ENCODE measurements at regions not wholly inside any gene's neighbourhood (a gene's known extent, or its start where the extent isn't known, plus 50 kb on each side); places are given as distances from the start of the nearest gene placed in this dataset.

DNA sequence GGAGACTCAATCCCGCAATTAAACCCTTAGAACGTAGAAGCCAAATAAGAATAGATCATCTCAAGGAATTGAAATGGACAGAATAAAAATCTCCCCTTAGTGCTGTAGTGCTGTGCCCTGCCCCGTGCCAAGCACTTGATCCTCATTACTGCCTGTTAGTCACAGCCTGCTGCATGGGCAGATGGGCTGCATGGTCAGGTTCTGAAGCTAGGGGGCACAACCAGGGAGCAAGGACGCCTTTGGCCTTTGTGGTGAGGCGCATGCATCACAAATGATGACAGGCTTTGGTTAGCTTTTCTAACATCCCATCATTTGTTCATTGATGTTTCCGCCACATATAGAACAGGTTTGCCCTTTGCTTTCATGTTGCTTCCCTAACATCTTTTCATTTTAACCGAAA, 336.3 kb upstream of the ADAMTS9 start:
- H3K36me3 ChIP-seq (ENCODE audit: control insufficient read depth, insufficient read depth, low read length) = no peaks in the 10 kb centered on the region
- no peaks in the 10 kb centered on the region for H3K9me3 ChIP-seq (ENCODE audit: control insufficient read depth, insufficient read depth, low read depth, low read length)
- H3K4me1 ChIP-seq (ENCODE audit: control insufficient read depth, insufficient read depth, low read length) = peaks cover 14% of the 10 kb centered on the region
- H3K4me3 ChIP-seq (ENCODE audit: low read depth, low read length) = no peak overlapping the region
- H3K9ac ChIP-seq (ENCODE audit: low read length) = no peak overlapping the region
- H3K27me3 ChIP-seq (ENCODE audit: control insufficient read depth, insufficient read depth, low read length) = no peaks in the 10 kb centered on the region
- H3K27ac ChIP-seq (ENCODE audit: low read depth, low read length) = no peak overlapping the region

DNA sequence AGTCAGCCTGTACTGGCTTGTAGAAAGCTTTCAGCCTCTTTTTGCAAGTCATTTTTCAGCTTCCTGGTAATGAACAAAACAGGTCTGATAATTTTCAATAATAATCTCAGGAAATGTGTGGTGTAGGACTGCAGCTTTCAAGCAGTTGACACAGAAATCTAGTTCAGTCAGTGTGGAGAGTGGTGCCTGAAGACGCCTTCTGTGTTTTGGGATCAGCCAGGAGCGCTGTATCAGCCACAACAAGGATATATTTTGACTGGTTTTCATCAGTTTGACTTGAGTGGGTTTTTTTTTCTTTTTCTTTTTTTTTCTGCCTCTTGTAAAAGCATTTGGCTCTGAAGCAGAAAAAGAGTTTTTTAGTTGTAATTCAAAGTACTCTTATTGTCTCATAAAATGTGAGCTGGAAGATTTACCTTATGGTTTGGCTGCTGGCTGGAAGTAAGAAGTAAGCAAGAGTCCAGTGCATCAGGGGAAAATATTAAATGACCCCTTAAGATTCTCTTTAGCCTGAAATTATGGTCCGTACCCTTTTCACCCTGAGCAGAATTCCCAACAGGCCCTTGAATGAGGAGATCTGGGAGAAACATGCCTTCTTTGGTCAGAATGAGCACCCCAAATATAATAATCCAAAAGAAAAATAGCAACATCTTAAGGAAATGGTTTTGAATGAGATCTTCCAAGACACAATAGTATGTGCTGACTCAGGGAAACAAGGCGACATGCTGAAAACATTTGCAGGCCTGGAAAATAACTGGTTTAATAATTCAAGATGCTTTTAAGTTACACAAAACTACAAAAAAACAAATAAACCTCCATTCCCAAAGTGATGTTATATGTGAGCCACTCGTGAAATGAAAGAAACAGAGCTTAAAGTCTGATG, 332.7 kb upstream of the ADAMTS9 start:
- Histone ChIP-seq H3K4me3 (ENCODE audit: low read depth, low read length) (no peak overlapping the region), H3K4me1 (ENCODE audit: control insufficient read depth, insufficient read depth, low read length) (peaks cover 19% of the 10 kb centered on the region), H3K27ac (ENCODE audit: low read depth, low read length) (no peak overlapping the region), H3K9ac (ENCODE audit: low read length) (no peak overlapping the region), H3K36me3 (ENCODE audit: control insufficient read depth, insufficient read depth, low read length) (no peaks in the 10 kb centered on the region), H3K27me3 (ENCODE audit: control insufficient read depth, insufficient read depth, low read length) (no peaks in the 10 kb centered on the region), H3K9me3 (ENCODE audit: control insufficient read depth, insufficient read depth, low read depth, low read length) (no peaks in the 10 kb centered on the region)

DNA sequence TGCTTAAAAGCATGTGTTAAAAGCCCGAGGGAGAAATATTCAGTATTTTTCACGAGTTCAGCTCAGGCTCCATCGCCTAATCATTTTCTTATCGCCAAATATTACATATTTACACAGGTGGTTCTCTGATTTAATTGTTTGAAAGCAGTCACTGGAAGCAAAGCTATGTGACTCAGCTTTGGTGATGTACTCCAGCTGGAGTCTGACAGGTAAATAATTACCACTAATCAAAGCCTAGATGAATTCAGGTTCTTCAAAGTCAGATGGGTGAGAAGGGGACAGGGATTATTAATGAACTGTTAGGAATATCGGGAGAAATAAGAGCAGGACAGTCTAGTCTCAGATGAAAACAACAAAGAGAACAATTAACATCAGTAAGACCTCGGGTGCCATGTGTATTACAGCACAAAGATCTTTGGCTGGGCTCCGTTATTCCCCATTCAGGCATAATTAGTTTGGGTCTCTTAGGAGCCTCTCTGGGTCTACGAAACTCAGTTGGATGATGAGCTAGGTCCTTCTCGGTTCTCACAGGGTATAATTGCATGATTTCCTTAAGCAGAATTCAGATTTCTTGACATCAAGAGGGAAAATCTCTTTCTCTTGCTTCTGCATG, 331.7 kb upstream of the ADAMTS9 start:
- Histone ChIP-seq H3K27ac (ENCODE audit: low read depth, low read length) (no peak overlapping the region), H3K9me3 (ENCODE audit: control insufficient read depth, insufficient read depth, low read depth, low read length) (no peaks in the 10 kb centered on the region), H3K4me1 (ENCODE audit: control insufficient read depth, insufficient read depth, low read length) (peaks cover 19% of the 10 kb centered on the region), H3K27me3 (ENCODE audit: control insufficient read depth, insufficient read depth, low read length) (no peaks in the 10 kb centered on the region), H3K36me3 (ENCODE audit: control insufficient read depth, insufficient read depth, low read length) (no peaks in the 10 kb centered on the region), H3K4me3 (ENCODE audit: low read depth, low read length) (no peak overlapping the region), H3K9ac (ENCODE audit: low read length) (no peak overlapping the region)

DNA sequence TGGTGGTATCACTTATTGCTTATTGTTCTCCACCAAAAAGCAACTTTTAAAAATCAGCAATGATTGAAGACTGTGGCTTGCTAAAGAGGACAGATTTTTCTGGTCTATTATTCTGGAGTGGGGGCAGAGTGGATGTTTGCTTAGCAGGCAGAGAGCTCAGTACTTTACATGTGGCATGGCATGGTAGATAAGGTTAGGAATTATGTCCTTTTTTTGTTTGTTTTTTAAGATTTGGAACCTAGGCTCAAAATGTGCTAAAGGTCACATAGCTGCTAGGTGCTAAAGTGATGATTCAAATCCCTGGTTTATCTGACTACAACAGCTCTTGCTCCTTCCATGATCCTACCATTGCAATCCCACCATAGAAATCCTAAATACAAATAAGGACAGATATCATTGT, 331.0 kb upstream of the ADAMTS9 start:
- Histone ChIP-seq H3K27ac (ENCODE audit: low read depth, low read length) (no peak overlapping the region), H3K4me3 (ENCODE audit: low read depth, low read length) (no peak overlapping the region), H3K9ac (ENCODE audit: low read length) (no peak overlapping the region), H3K9me3 (ENCODE audit: control insufficient read depth, insufficient read depth, low read depth, low read length) (no peaks in the 10 kb centered on the region), H3K27me3 (ENCODE audit: control insufficient read depth, insufficient read depth, low read length) (no peaks in the 10 kb centered on the region), H3K36me3 (ENCODE audit: control insufficient read depth, insufficient read depth, low read length) (no peaks in the 10 kb centered on the region), H3K4me1 (ENCODE audit: control insufficient read depth, insufficient read depth, low read length) (peaks cover 19% of the 10 kb centered on the region)

DNA sequence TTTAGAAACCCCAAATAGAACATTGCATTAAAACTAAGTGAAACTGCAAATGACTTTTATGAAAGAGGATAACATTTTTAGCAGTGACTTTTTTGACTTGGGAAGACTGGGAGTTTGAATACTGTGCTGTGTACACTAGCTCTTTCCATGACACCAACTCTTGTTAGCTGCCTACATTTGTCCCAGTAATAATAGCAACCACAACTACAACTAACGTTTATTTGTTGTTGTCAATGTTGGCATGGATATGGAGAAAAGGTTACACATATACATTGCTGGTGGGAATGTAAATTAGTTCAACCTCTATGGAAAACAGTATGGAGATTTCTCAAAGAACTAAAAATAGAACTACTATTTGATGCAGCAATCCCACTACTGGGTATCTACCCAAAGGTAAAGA, 329.6 kb upstream of the ADAMTS9 start:
- Histone ChIP-seq H3K9me3 (ENCODE audit: control insufficient read depth, insufficient read depth, low read depth, low read length) (no peaks in the 10 kb centered on the region), H3K9ac (ENCODE audit: low read length) (no peak overlapping the region)

DNA sequence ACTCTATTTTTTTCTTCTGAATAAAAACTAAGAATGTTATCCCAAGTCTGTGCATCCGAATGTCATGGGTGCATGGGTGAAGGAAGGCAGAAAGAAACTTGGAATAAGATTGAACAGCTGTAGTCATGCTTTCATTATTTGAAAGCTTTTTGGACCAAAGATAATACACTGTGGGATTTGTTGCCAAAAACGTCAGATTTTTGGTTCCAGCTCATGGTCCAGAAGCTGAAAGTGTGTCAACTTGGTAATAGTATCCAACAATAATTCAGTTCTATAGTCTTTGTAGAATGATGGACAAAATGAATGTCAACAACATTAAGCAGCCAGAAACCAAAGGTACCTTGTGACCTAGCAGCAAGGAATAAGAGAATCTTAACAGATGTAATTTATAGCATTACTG, 327.9 kb upstream of the ADAMTS9 start:
- H3K27ac ChIP-seq (ENCODE audit: low read depth, low read length) = no peak overlapping the region
- no peaks in the 10 kb centered on the region for H3K9me3 ChIP-seq (ENCODE audit: control insufficient read depth, insufficient read depth, low read depth, low read length)
- no peak overlapping the region for H3K9ac ChIP-seq (ENCODE audit: low read length)
- H3K4me1 ChIP-seq (ENCODE audit: control insufficient read depth, insufficient read depth, low read length) = peaks cover 19% of the 10 kb centered on the region
- H3K27me3 ChIP-seq (ENCODE audit: control insufficient read depth, insufficient read depth, low read length) = no peaks in the 10 kb centered on the region
- H3K36me3 ChIP-seq (ENCODE audit: control insufficient read depth, insufficient read depth, low read length) = no peaks in the 10 kb centered on the region
- no peak overlapping the region for H3K4me3 ChIP-seq (ENCODE audit: low read depth, low read length)

More for the DNA sequence above, 329.6 kb upstream of the ADAMTS9 start:
- H3K36me3 ChIP-seq (ENCODE audit: control insufficient read depth, insufficient read depth, low read length) = no peaks in the 10 kb centered on the region
- H3K27ac ChIP-seq (ENCODE audit: low read depth, low read length) = no peak overlapping the region
- H3K4me3 ChIP-seq (ENCODE audit: low read depth, low read length) = no peak overlapping the region
- H3K4me1 ChIP-seq (ENCODE audit: control insufficient read depth, insufficient read depth, low read length) = peaks cover 19% of the 10 kb centered on the region
- H3K27me3 ChIP-seq (ENCODE audit: control insufficient read depth, insufficient read depth, low read length) = no peaks in the 10 kb centered on the region

DNA sequence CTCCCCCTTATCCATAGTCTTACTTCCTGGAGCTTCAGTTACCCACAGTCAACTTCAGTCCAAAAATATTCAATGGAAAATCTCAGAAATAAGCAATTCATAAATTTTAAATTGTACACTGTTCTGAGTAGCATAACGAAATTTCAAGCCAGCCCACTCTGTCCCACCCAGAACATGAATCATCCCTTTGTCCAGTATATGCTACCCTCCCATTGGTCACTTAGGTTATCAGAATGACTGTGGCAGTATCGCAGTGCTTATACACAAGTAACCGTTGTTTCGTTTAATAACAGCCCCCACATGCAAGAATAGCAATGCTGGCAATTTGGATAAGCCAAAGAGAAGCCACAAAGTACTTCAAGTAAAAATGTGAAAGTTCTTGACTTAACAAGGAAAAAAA, 325.3 kb upstream of the ADAMTS9 start:
- Histone ChIP-seq H3K4me1 (ENCODE audit: control insufficient read depth, insufficient read depth, low read length) (no peaks in the 10 kb centered on the region), H3K27me3 (ENCODE audit: control insufficient read depth, insufficient read depth, low read length) (no peaks in the 10 kb centered on the region), H3K9ac (ENCODE audit: low read length) (no peak overlapping the region), H3K9me3 (ENCODE audit: control insufficient read depth, insufficient read depth, low read depth, low read length) (no peaks in the 10 kb centered on the region), H3K36me3 (ENCODE audit: control insufficient read depth, insufficient read depth, low read length) (no peaks in the 10 kb centered on the region), H3K4me3 (ENCODE audit: low read depth, low read length) (no peak overlapping the region), H3K27ac (ENCODE audit: low read depth, low read length) (no peak overlapping the region)

DNA sequence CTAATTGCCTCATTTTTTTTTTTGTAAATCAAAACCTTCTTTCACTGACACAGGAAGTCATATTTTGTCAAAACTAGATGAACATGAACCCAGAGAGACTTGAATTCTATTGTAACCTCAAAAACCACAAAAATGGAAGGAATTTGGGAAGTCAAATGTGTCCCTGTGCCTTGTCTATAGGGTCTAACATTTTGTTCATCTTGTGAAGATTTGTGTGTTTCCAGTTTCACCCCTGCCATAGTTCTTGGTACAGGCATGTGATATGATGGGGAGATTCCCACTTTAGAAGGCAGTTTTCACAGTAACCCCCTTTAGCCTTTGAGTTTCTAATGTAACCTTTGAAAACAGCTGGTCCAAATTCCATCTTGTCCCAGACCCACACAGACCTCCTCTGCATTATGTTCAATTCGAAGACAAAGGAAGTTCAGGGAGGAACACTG, 318.5 kb upstream of the ADAMTS9 start:
- Histone ChIP-seq H3K27ac (ENCODE audit: low read depth, low read length) (no peak overlapping the region), H3K9me3 (ENCODE audit: control insufficient read depth, insufficient read depth, low read depth, low read length) (no peaks in the 10 kb centered on the region), H3K27me3 (ENCODE audit: control insufficient read depth, insufficient read depth, low read length) (no peaks in the 10 kb centered on the region), H3K36me3 (ENCODE audit: control insufficient read depth, insufficient read depth, low read length) (no peaks in the 10 kb centered on the region), H3K9ac (ENCODE audit: low read length) (no peak overlapping the region), H3K4me1 (ENCODE audit: control insufficient read depth, insufficient read depth, low read length) (no peaks in the 10 kb centered on the region), H3K4me3 (ENCODE audit: low read depth, low read length) (no peak overlapping the region)

DNA sequence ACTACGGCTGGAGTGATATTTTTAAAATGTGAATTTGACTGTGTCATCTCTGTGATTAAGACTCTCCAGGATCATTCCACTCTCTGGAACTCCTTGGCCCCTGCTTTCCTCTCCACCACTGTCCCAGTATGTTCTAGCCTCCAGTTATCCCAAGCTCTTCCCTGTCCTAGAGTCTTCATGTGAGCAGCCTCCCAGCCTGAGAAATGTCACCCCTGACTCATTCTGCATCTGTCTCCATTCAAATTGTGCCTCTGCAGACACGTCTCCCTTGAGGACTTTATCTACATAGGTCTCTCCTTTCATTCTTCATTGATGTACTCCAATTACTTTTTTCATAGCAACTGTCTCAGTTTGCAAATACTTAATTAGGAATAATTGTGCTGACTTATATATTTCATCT, 317.7 kb upstream of the ADAMTS9 start:
- Histone ChIP-seq H3K27me3 (ENCODE audit: control insufficient read depth, insufficient read depth, low read length) (no peaks in the 10 kb centered on the region), H3K4me1 (ENCODE audit: control insufficient read depth, insufficient read depth, low read length) (no peaks in the 10 kb centered on the region), H3K27ac (ENCODE audit: low read depth, low read length) (no peak overlapping the region), H3K4me3 (ENCODE audit: low read depth, low read length) (no peak overlapping the region), H3K9me3 (ENCODE audit: control insufficient read depth, insufficient read depth, low read depth, low read length) (no peaks in the 10 kb centered on the region), H3K9ac (ENCODE audit: low read length) (no peak overlapping the region), H3K36me3 (ENCODE audit: control insufficient read depth, insufficient read depth, low read length) (no peaks in the 10 kb centered on the region)

DNA sequence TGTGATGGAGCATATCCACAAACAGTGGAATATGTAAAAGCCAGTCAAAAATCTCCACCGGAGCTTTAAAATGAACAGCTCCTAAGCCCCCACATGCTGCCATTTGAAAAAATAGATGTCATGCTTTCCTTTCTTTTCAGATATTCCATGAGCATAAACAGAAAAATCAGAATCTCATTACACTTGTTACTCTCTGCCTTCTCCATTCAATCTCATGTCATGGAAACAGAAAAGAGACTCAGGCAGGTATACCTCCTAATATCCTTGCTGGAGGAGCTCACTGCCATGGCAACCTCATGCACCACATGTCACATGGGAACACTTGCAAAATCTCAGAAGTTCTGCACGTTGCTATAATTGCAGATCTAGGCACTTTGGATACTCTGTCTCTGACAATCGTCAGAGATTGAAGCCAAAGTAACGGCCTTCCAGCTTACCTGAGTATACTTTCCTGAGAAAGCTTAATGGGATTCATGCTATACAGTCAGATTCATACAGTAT, 317.0 kb upstream of the ADAMTS9 start:
- Histone ChIP-seq H3K27me3 (ENCODE audit: control insufficient read depth, insufficient read depth, low read length) (no peaks in the 10 kb centered on the region), H3K4me1 (ENCODE audit: control insufficient read depth, insufficient read depth, low read length) (no peaks in the 10 kb centered on the region), H3K9ac (ENCODE audit: low read length) (no peak overlapping the region), H3K4me3 (ENCODE audit: low read depth, low read length) (no peak overlapping the region), H3K27ac (ENCODE audit: low read depth, low read length) (no peak overlapping the region), H3K9me3 (ENCODE audit: control insufficient read depth, insufficient read depth, low read depth, low read length) (no peaks in the 10 kb centered on the region), H3K36me3 (ENCODE audit: control insufficient read depth, insufficient read depth, low read length) (no peaks in the 10 kb centered on the region)

DNA sequence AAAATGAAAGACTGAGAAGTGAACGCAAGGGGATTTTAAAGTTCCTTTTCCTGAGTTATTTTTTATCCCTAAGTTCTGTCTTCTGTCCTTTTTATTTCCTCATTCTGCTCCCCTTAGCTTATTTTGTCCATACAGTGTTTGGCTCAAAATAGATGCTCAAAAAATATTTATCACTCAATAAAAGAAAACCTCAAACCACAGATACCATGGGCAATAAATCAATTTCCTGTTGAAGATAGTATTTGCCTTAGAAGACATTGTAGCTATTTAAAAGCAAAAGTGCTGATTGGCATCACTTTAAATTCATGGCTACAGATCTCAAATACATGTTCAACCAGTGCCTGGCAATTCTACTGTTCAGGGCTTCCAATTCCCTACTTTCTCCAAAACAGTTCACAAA, 316.5 kb upstream of the ADAMTS9 start:
- H3K9me3 ChIP-seq (ENCODE audit: control insufficient read depth, insufficient read depth, low read depth, low read length) = no peaks in the 10 kb centered on the region
- H3K27me3 ChIP-seq (ENCODE audit: control insufficient read depth, insufficient read depth, low read length) = no peaks in the 10 kb centered on the region
- no peak overlapping the region for H3K27ac ChIP-seq (ENCODE audit: low read depth, low read length)
- H3K4me3 ChIP-seq (ENCODE audit: low read depth, low read length) = no peak overlapping the region
- H3K4me1 ChIP-seq (ENCODE audit: control insufficient read depth, insufficient read depth, low read length) = no peaks in the 10 kb centered on the region
- H3K36me3 ChIP-seq (ENCODE audit: control insufficient read depth, insufficient read depth, low read length) = no peaks in the 10 kb centered on the region
- H3K9ac ChIP-seq (ENCODE audit: low read length) = no peak overlapping the region
